CD4-positive, alpha-beta memory T cell (primary cell): ENCODE measurements at regions not wholly inside any gene's neighbourhood (a gene's known extent, or its start where the extent isn't known, plus 50 kb on each side); places are given as distances from the start of the nearest gene placed in this dataset.

Source experiments
- CTCF ChIA-PET: fragments of 350-600 bp; sonication (Branson Sonifier 250); formaldehyde crosslinking; loops from one replicate; lab custom pipeline; 2021; ENCODE audit warnings: inconsistent platforms; ENCODE audit not compliant: partially characterized antibody; lab: Charles Lee
- POLR2A ChIA-PET: fragments of 350-600 bp; sonication (Branson Sonifier 250); formaldehyde crosslinking; loops from one replicate; lab custom pipeline; 2021; ENCODE audit not compliant: partially characterized antibody; lab: Charles Lee
- DNase-seq, 5 donors: peaks; one replicate each; pipeline versions ENCODE4 v3.0.0 to v3.0.0-alpha.2; 2020 to 2022; ENCODE audit warnings: mixed read lengths in 1 of 5
- H3K27ac ChIP-seq: one replicate; pipeline ENCODE4 v1.7.0; 2013; ENCODE audit warnings: low read depth, low read length
- H3K27me3 ChIP-seq: 2 replicates; pipeline ENCODE4 v1.7.0; 2013; ENCODE audit warnings: mild to moderate bottlenecking, low read length, moderate library complexity; ENCODE audit not compliant: insufficient read depth
- H3K36me3 ChIP-seq: 2 replicates; pipeline ENCODE4 v1.7.0; 2013; ENCODE audit warnings: mild to moderate bottlenecking, low read length, moderate library complexity; ENCODE audit not compliant: insufficient read depth
- H3K4me1 ChIP-seq: 2 replicates; pipeline ENCODE4 v1.7.0; 2013; ENCODE audit warnings: mild to moderate bottlenecking, low read length, moderate library complexity; ENCODE audit not compliant: insufficient read depth
- H3K4me3 ChIP-seq, 2 donors: one replicate each; pipeline ENCODE4 v1.7.0; 2013; ENCODE audit warnings: low read length in 2 of 2, mild to moderate bottlenecking in 1 of 2
- H3K9me3 ChIP-seq, 2 donors: one replicate each; pipeline ENCODE4 v1.7.0; 2013; ENCODE audit warnings: low read length in 2 of 2, control low read depth in 1 of 2; ENCODE audit not compliant: control insufficient read depth in 1 of 2
- H3K27ac Mint-ChIP-seq, 7 donors: one replicate each; pipeline ENCODE4 v1.8.0; 2020 to 2021; ENCODE audit warnings: mixed read lengths in 7 of 7, mild to moderate bottlenecking in 6 of 7, inconsistent platforms in 3 of 7, moderate library complexity in 3 of 7
- H3K27me3 Mint-ChIP-seq, 2 donors: one replicate each; pipeline ENCODE4 v1.8.0; 2020 to 2021; ENCODE audit warnings: mixed read lengths in 2 of 2
- H3K36me3 Mint-ChIP-seq, 2 donors: one replicate each; pipeline ENCODE4 v1.8.0; 2020 to 2021; ENCODE audit warnings: mixed read lengths in 2 of 2, inconsistent platforms in 1 of 2, mild to moderate bottlenecking in 1 of 2
- H3K4me1 Mint-ChIP-seq, 4 donors: one replicate each; pipeline ENCODE4 v1.8.0; 2020 to 2021; ENCODE audit warnings: mixed read lengths in 4 of 4, mild to moderate bottlenecking in 1 of 4
- H3K4me3 Mint-ChIP-seq, 8 donors: one replicate each; pipeline ENCODE4 v1.8.0; 2020 to 2021; ENCODE audit warnings: mixed read lengths in 8 of 8, mild to moderate bottlenecking in 7 of 8, moderate library complexity in 6 of 8, inconsistent platforms in 3 of 8
- H3K9me3 Mint-ChIP-seq, 8 donors: one replicate each; pipeline ENCODE4 v1.8.0; 2020 to 2021; ENCODE audit warnings: mixed read lengths in 8 of 8, mild to moderate bottlenecking in 5 of 8, inconsistent platforms in 3 of 8, moderate library complexity in 1 of 8
- intact Hi-C: fragments of 100-400 bp; cut with micrococcal nuclease; formaldehyde crosslinking; loops from one replicate; pipeline ENCODE4 v1.15.1; 2023

- H3K4me1 Mint-ChIP-seq, result no peaks in the 10 kb centered on the region
- H3K4me3 ChIP-seq, result no peak overlapping the region
- H3K27me3 ChIP-seq, result no peaks in the 10 kb centered on the region
- no peaks in the 10 kb centered on the region for H3K36me3 Mint-ChIP-seq
- POLR2A ChIA-PET, result no interaction called here
- no peak overlapping the region for H3K27ac Mint-ChIP-seq
- CTCF ChIA-PET, result no interaction called here
- H3K27ac ChIP-seq, result no peak overlapping the region
- no peak overlapping the region for H3K4me3 Mint-ChIP-seq
- H3K27me3 Mint-ChIP-seq, result peaks cover under 1 to 2% of the 10 kb centered on the region in 2 donors
- no peaks in the 10 kb centered on the region for H3K36me3 ChIP-seq
- H3K9me3 ChIP-seq, result no peaks in the 10 kb centered on the region
- no peaks in the 10 kb centered on the region for H3K4me1 ChIP-seq
- intact Hi-C loops, result no loop called here
- H3K9me3 Mint-ChIP-seq, result peaks cover 0 to 9% (median under 1%) of the 10 kb centered on the region in 8 donors
- no peak for DNase-seq
Measured at GRCh38 chr12:125440399-125440798, 375.2 kb downstream of the AACS start.

DNA sequence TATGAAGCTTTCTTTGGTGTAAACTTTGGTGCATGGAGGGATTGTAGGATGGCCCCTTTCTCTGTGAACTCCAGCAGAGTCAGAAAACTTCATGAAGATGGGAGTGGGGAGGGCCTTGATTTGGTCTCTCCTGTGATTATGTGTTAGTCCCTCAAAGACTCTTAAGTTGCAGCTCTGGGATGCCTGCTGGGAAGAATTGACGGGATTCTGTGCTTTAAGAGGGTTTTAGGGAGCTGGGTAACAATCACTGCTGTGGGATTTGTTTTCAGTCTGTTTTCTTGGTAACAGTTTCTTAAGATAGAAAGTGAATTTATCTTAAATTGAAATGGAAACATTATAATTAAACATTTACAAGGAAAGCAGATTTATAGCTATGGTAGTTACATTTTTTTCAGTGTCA lies 378.1 kb downstream of the AACS start:
- Mint-ChIP-seq H3K27me3 (peaks cover 0 to 2% of the 10 kb centered on the region in 2 donors), H3K9me3 (peaks cover 0 to 11% (median 3%) of the 10 kb centered on the region in 8 donors), H3K36me3 (no peaks in the 10 kb centered on the region), H3K27ac (no peak overlapping the region), H3K4me3 (no peak overlapping the region), H3K4me1 (no peaks in the 10 kb centered on the region)
- H3K4me1 ChIP-seq, result no peaks in the 10 kb centered on the region
- intact Hi-C loops, result no loop called here
- no peaks in the 10 kb centered on the region for H3K36me3 ChIP-seq
- no peak overlapping the region for H3K27ac ChIP-seq
- POLR2A ChIA-PET, result no interaction called here
- no peaks in the 10 kb centered on the region for H3K27me3 ChIP-seq
- CTCF ChIA-PET, result no interaction called here
- H3K4me3 ChIP-seq, result no peak overlapping the region
- H3K9me3 ChIP-seq, result no peaks in the 10 kb centered on the region
- no peak for DNase-seq

DNA sequence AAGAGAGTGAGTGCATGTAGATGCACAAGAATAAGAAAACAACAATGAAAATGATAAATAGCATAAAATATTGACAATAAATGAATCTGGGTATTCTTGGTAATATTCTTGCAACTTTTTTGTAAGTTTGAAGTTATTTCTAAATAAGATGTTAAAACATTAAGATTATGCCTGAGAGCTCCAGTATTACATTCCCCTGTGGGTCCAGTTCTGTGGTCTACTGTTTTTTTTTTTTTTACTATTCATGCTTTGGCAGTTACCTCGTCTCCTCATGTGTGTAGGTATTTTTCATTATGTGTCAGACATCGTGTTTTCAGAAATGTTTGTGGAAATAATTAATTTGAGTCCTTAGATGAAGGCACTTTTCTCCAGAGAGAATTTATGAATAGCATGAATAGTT lies 386.2 kb downstream of the AACS start:
- ChIA-PET CTCF (no interaction called here), POLR2A (no interaction called here)
- Histone ChIP-seq H3K27ac (no peak overlapping the region), H3K27me3 (no peaks in the 10 kb centered on the region), H3K4me3 (no peak overlapping the region), H3K4me1 (no peaks in the 10 kb centered on the region), H3K9me3 (peaks cover 0 to 4% of the 10 kb centered on the region in 2 donors), H3K36me3 (no peaks in the 10 kb centered on the region)
- no peaks in the 10 kb centered on the region for H3K4me1 Mint-ChIP-seq
- H3K27me3 Mint-ChIP-seq, result no peaks in the 10 kb centered on the region
- no peak for DNase-seq
- H3K27ac Mint-ChIP-seq, result no peak overlapping the region
- H3K9me3 Mint-ChIP-seq, result peaks cover 3 to 47% (median 21%) of the 10 kb centered on the region in 8 donors
- intact Hi-C loops, result no loop called here
- no peak overlapping the region for H3K4me3 Mint-ChIP-seq
- H3K36me3 Mint-ChIP-seq, result no peaks in the 10 kb centered on the region

DNA sequence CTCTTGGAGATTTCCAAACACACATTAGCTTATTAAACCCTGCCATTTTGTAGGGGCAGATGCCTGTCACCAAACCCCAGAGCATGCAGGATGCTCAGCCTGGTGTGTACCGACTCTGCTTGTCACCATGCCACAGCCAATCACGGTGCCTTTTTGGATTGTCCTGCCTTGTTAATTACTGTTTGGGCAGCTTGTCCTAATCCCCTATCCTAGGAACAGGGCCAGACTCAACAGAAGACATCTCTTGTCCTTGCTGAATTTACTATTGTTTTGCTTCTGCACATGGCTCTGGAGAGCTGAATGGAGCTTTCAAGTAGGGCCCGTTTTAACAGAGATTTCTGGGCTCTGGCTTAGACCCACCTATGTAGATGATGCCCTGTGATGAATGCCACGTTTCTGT lies 388.5 kb downstream of the AACS start:
- no peaks in the 10 kb centered on the region for H3K36me3 ChIP-seq
- H3K27me3 ChIP-seq, result no peaks in the 10 kb centered on the region
- Mint-ChIP-seq H3K36me3 (no peaks in the 10 kb centered on the region), H3K27ac (no peak overlapping the region), H3K27me3 (peaks cover 7 to 8% of the 10 kb centered on the region in 2 donors), H3K4me3 (no peak overlapping the region), H3K9me3 (peaks cover 3 to 39% (median 21%) of the 10 kb centered on the region in 8 donors), H3K4me1 (no peaks in the 10 kb centered on the region)
- peaks cover 0 to 4% of the 10 kb centered on the region in 2 donors for H3K9me3 ChIP-seq
- H3K27ac ChIP-seq, result no peak overlapping the region
- DNase-seq, result no peak
- POLR2A ChIA-PET, result no interaction called here
- no peaks in the 10 kb centered on the region for H3K4me1 ChIP-seq
- intact Hi-C loops, result no loop called here
- CTCF ChIA-PET, result no interaction called here
- H3K4me3 ChIP-seq, result no peak overlapping the region

DNA sequence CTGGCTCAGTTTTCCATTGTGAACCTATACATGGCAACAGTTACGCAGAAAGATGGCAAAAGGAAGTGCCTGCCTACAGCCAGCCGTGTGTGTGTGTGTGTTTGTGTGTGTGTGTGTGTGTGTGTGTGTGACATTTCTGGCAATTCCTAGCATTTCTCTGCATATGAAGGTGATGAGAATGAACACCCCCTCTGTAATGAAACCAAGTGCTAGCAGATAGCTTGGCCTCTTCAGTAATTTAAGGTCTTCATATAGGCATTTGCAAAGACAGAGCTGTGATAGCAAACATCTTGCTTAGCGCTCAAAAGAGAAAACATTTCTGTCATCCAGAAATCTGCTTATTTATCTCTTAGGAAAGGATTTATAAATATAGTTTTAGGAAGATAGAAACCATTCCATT lies 389.1 kb downstream of the AACS start:
- Histone ChIP-seq H3K4me3 (no peak overlapping the region), H3K27me3 (no peaks in the 10 kb centered on the region), H3K4me1 (no peaks in the 10 kb centered on the region), H3K36me3 (no peaks in the 10 kb centered on the region), H3K27ac (no peak overlapping the region), H3K9me3 (peaks cover 0 to 4% of the 10 kb centered on the region in 2 donors)
- H3K9me3 Mint-ChIP-seq, result peaks cover 3 to 36% (median 19%) of the 10 kb centered on the region in 8 donors
- no peak for DNase-seq
- H3K4me3 Mint-ChIP-seq, result no peak overlapping the region
- no peaks in the 10 kb centered on the region for H3K36me3 Mint-ChIP-seq
- H3K27ac Mint-ChIP-seq, result no peak overlapping the region
- peaks cover 7 to 8% of the 10 kb centered on the region in 2 donors for H3K27me3 Mint-ChIP-seq
- CTCF ChIA-PET, result no interaction called here
- intact Hi-C loops, result no loop called here
- no peaks in the 10 kb centered on the region for H3K4me1 Mint-ChIP-seq
- POLR2A ChIA-PET, result no interaction called here

- POLR2A ChIA-PET, result no interaction called here
- H3K36me3 Mint-ChIP-seq, result no peaks in the 10 kb centered on the region
- H3K27ac Mint-ChIP-seq, result no peak overlapping the region
- DNase-seq, result no peak
- H3K27me3 ChIP-seq, result no peaks in the 10 kb centered on the region
- no peak overlapping the region for H3K4me3 ChIP-seq
- intact Hi-C loops, result no loop called here
- CTCF ChIA-PET, result no interaction called here
- H3K9me3 ChIP-seq, result peaks cover 0 to 4% of the 10 kb centered on the region in 2 donors
- no peaks in the 10 kb centered on the region for H3K36me3 ChIP-seq
- no peak overlapping the region for H3K4me3 Mint-ChIP-seq
- H3K9me3 Mint-ChIP-seq, result peaks cover 3 to 34% (median 13%) of the 10 kb centered on the region in 8 donors
- H3K4me1 Mint-ChIP-seq, result no peaks in the 10 kb centered on the region
- H3K27me3 Mint-ChIP-seq, result peaks cover 8 to 10% of the 10 kb centered on the region in 2 donors
- H3K4me1 ChIP-seq, result no peaks in the 10 kb centered on the region
- no peak overlapping the region for H3K27ac ChIP-seq
Measured at GRCh38 chr12:125454786-125455480, 389.7 kb downstream of the AACS start.

- intact Hi-C loops, result no loop called here
- peaks cover 0 to 4% of the 10 kb centered on the region in 2 donors for H3K9me3 ChIP-seq
- CTCF ChIA-PET, result no interaction called here
- no peaks in the 10 kb centered on the region for H3K36me3 ChIP-seq
- DNase-seq, result no peak
- Mint-ChIP-seq H3K36me3 (no peaks in the 10 kb centered on the region), H3K27me3 (peaks cover 8 to 10% of the 10 kb centered on the region in 2 donors), H3K4me3 (no peak overlapping the region), H3K9me3 (peaks cover 3 to 28% (median 10%) of the 10 kb centered on the region in 8 donors), H3K27ac (no peak overlapping the region), H3K4me1 (no peaks in the 10 kb centered on the region)
- POLR2A ChIA-PET, result no interaction called here
- no peaks in the 10 kb centered on the region for H3K4me1 ChIP-seq
- H3K27me3 ChIP-seq, result no peaks in the 10 kb centered on the region
- H3K27ac ChIP-seq, result no peak overlapping the region
- no peak overlapping the region for H3K4me3 ChIP-seq
Measured at GRCh38 chr12:125455556-125455955, 390.3 kb downstream of the AACS start.
